ENCODE measurements at regions not wholly inside any gene's neighbourhood (a gene's known extent, or its start where the extent isn't known, plus 50 kb on each side); places are given as distances from the start of the nearest gene placed in this dataset.

DNA sequence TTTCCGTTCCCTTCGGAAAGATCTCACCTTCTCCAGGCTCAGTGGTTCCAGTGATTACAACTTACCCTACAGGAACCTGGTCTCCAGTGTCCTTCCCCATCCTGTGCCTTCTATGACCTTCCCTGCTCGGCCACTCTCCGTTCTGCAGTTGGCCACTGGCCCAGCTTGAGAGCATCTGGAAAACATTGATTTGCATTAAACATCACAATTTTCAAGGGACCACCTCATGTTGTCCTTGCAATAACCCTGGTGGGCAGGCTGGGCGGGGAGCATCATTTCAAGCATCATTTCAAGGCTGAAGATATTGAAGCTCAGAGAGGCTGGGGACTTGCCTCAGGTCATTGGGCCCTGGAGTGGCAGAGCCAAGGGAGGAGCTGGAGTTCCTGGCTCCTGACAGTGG lies 177.4 kb downstream of the SEC61B start:
- TF ChIP-seq, protein P1, sequence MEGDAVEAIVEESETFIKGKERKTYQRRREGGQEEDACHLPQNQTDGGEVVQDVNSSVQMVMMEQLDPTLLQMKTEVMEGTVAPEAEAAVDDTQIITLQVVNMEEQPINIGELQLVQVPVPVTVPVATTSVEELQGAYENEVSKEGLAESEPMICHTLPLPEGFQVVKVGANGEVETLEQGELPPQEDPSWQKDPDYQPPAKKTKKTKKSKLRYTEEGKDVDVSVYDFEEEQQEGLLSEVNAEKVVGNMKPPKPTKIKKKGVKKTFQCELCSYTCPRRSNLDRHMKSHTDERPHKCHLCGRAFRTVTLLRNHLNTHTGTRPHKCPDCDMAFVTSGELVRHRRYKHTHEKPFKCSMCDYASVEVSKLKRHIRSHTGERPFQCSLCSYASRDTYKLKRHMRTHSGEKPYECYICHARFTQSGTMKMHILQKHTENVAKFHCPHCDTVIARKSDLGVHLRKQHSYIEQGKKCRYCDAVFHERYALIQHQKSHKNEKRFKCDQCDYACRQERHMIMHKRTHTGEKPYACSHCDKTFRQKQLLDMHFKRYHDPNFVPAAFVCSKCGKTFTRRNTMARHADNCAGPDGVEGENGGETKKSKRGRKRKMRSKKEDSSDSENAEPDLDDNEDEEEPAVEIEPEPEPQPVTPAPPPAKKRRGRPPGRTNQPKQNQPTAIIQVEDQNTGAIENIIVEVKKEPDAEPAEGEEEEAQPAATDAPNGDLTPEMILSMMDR (IDR thresholded peaks at IDR 0.05) = no peak
- no peak for TF ChIP-seq POLR2A (IDR thresholded peaks at IDR 0.05)
